NCI-H2171 treated with DMSO at 0.1 percent for 48 hours (cell line): ENCODE measurements at regions not wholly inside any gene's neighbourhood (a gene's known extent, or its start where the extent isn't known, plus 50 kb on each side); places are given as distances from the start of the nearest gene placed in this dataset.
A peak's percentile ranks its signal among the peaks of the same experiment; 100 is the strongest.

ENCODE experiments used
- DNase-seq: peaks from one replicate; lab custom pipeline; 2025; lab: John Stamatoyannopoulos, UW

DNA sequence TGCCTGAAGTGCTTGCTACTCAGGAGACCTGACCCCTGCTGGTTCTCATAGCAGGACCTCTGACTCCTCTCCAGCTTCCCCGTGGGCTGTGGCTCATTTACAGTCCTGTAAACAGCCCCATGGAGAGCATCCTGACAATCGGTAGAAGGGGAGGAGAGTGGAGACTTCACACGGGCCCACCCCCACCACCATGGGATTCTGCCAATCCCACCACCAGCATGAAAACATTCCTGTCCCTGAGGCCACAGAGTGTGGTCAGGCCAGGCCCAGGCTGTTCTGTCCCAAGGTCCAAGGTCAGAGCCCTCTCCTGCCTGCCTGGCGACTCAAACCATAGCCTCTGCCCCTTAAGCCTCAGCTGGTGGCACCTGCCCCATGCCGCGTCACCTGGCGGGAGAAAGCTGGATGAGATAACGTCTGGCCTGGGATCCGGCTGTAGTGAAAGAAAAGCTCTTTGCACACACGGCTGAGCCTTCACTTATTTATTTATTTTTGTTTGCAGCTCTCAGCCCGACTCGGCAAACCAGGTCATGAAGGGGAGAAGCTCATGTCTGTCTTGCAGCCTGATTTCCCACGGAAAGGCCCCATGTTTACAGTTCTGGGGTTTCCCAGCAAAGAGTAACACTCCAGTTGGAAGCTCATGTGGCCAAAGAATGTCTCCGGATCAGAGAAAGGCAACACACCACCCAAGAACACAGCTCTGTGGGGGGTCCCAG is 293.6 kb upstream of the ZMIZ1 start:
- DNase-seq: no peak

DNA sequence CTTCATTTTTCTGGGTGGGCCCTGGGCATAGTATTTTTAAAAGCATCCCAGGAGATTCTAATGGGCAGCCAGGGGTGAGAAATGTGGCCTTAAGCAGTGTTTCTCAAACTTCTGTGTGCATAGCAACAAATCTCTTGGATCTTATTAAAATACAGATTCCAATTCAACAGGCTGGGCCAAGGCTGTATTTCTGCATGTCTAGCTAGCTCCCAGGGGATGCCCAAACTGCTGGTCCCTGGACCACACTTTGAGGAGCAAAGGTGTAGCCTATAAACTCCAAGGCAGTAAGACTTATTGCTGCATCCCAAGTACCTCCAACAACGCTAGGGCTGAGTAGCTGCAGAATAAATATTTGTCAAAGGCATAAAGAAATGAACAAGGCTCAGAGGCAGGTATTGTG is 292.9 kb upstream of the ZMIZ1 start:
- DNase-seq: no peak

GRCh38 chr10:78776756-78777155 is 292.0 kb upstream of the ZMIZ1 start:
- no peak for DNase-seq

- DNase-seq: no peak
Measured at GRCh38 chr10:78777466-78777865, 291.3 kb upstream of the ZMIZ1 start.

DNA sequence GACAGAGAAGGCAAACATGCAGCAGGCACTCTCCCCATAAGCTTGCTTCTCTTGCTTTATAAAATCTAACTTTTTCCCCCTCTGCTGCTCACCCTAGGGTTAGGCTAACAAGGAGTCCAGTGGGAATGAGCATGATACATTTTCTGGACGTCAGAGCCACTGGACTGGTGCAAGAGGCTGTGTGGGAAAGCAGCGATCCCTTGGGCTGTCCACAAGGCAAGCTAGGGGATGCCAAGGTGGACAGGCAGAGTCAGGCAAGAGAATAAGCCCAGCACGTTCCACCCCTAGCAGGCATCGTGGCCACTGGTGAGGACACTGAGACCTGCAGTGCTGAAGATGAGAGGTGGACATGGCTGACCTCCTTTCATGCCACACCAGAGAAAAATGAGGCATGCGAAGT is 290.9 kb upstream of the ZMIZ1 start:
- no peak for DNase-seq

GRCh38 chr10:78778444-78779338 is 290.1 kb upstream of the ZMIZ1 start:
- DNase-seq: no peak

- no peak for DNase-seq
Measured at GRCh38 chr10:78779339-78779955, 289.3 kb upstream of the ZMIZ1 start.

GRCh38 chr10:78780551-78780961 is 288.2 kb upstream of the ZMIZ1 start:
- DNase-seq: no peak

GRCh38 chr10:78781251-78781913 is 287.4 kb upstream of the ZMIZ1 start:
- no peak for DNase-seq

- DNase-seq: no peak
Measured at GRCh38 chr10:78781991-78782390, 286.8 kb upstream of the ZMIZ1 start.

DNA sequence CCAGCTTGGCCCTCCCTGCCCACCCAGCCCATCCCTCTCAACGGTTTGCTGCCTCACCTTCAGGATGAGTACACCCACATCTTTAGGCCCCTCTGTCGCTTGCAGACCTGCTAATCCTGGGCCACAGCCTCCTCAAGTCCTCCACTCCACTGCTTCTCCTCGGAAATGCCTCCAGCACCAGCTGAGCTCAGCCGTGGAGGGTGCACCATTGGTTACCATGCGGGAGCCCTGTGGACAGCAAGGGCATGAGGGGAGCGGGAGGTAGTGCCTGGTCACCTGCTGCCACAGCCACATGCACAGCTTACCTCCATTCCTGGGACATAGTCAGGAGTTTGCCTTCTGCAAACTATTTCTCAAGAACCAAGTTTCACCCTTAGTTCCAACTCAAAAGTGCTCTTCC is 286.3 kb upstream of the ZMIZ1 start:
- no peak for DNase-seq

GRCh38 chr10:78783753-78784152 is 285.0 kb upstream of the ZMIZ1 start:
- DNase-seq: no peak

- DNase-seq: peak; percentile 20
Measured at GRCh38 chr10:78784546-78784945, 284.2 kb upstream of the ZMIZ1 start.

DNA sequence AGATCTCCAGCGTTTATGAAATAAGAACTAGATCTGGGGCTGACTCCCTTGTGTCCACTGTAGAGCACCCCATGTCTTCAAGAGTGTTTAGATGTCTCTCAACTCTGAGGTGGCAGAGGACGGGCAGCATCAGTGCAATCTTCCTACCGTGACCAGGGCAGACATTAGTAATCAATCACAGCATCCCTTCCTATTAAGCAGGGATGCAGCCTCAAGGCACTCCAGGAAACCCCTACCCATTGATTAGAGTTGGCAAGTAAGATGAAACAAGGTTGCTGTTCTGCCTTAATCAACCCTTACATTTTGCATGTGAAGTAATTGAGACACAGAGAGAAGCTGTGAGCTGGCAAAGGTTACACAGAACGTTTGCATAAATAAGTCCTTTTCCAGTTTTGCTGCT is 283.7 kb upstream of the ZMIZ1 start:
- DNase-seq: no peak

- DNase-seq: no peak
Measured at GRCh38 chr10:78785991-78786390, 282.8 kb upstream of the ZMIZ1 start.

DNA sequence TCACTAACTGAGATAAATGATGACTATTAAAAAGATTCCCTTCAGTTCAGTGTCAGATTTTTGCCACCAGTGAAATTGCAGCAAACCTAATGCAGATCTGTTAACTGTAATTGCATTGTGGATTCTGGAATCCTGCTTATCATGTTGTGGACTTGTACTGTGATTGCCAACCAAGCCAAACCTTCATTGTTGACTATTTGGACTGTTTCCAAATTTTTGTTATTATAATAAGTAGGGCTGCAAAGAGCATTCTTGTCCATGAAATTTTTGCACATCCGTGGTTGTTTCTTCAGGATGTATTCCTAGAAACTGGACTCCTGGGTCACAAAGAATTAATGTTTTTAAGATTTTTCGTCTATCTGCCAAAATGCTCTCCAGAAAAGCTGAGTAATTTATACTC is 281.6 kb upstream of the ZMIZ1 start:
- no peak for DNase-seq

DNA sequence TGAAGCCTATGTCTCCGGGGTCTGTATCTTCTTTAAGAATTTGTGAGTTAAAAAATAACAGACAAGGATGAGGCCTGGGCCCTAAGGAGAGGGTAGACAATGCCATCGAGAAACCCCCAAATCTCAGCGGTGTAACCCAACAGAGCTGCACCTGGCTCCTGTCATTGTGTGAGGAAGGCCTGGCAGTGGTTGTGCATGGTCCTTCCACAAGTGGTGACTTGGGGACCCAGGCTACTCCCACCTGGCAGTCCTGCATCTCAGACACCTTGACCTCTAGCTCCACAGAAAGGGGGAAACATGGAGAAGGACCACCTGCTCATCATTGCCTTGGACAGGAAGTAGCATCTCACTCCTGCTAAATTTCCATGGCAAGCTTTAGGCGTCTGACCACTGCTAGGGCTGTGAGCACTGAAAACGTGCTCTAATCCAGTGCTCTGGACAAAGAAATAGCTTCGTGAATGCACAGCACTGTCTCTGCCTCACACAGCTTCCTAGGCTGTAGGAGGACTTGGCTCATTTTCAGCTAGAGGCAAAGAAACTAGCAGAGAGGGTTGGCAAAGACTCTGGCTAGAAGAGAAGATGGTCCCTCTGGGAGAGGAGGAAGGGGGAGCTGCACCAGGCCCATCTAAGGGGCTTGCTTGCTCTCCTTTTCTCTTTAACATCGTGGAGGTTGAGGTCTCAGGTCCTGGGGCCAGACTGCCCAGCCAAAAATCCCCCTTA is 273.9 kb upstream of the ZMIZ1 start:
- no peak for DNase-seq

DNA sequence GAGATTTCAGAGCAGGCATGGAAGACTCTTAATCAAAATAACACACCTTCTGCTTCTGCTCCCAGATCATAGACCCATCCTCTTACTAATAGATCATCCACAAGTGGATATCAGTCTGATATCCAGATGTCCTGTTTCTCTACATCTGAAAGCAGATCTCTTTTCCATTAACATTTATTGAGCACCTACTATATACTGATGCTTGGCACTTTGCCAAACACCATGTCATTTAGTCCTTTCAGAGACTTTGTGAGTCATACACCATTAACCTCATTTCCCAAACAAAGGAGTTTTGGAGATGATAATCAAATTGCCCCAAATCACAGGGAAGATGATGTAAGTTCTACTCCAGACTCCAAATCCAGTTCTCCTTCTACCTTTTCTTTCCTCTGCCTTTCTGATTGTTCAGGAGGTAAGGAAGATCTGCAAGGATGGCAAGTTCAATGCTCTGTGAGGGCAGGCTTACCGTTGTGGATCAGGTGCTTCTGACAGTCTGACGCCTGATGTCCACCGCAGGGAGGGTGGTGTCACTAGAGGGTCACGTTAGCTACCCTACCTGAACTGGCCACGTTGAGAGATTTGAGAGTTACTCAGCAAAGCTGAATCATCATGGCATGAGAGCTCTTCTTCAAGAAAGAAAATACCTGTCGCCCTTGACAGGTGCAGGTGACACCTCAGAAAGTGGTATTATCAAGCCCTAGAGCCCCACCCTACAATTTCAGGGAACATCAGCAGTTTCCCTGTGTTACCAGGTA is 269.6 kb upstream of the ZMIZ1 start:
- no peak for DNase-seq

DNA sequence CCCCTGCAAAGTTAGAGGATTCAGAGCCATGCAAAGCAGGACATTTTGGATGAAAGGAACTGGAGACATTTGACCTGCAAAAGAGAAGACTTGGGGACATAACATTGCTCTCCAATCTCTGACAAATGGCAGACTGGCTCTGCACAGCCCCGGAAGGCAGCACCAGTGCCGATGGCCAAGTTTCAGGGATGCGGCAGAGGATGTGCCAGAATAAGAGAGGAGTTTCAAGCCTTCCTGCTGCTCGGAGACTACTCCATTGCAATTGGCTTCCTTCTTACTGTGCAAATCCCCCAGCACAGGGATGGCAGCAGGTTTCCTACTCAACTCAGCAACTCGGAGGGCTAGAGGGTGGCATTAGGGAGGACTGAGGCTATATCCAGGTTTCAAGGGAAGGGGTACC is 268.8 kb upstream of the ZMIZ1 start:
- no peak for DNase-seq

DNA sequence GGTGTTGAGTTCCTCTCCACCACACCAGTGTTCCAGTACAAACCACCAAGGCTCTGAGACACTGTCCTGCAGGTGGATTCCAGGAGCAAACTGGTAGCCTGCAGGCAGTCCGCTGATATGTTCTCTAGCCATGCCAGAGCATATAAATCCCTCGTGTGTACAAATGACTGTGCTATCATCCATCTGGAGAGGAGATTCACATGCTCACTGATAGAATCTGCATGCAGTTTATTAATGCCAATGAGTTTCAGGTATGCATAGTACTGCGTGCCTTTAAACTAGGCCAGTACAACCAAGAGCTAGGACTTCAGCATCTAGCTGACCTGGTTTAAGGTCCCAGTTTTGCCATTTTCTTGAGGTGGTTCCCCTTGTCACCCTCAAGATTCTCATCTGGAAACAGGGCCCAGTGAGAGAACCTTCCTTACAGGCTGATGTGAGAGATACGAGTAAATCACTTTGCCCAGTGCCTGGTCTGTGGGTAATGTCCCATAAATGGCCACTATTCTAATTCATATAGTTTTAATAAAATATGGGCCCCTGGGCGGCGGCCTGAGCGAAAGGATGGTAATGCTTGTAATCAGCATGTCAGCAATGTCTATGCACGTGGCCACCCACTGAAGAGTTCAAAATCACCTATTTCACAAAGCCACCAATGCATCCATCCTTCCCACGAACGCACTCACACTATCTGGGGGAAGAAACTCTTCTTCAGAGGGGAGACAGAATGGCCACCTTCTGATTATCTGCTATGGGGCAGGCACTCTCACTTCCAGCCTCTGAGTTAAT is 268.0 kb upstream of the ZMIZ1 start:
- no peak for DNase-seq
